ENCODE measurements at regions not wholly inside any gene's neighbourhood (a gene's known extent, or its start where the extent isn't known, plus 50 kb on each side); places are given as distances from the start of the nearest gene placed in this dataset.
A peak's percentile ranks its signal among the peaks of the same experiment; 100 is the strongest.
"Not testable (repeated sequence)": the region's sequence is repeated elsewhere in the genome, so short reads cannot be mapped to it uniquely, and the experiment has no call there.

DNA sequence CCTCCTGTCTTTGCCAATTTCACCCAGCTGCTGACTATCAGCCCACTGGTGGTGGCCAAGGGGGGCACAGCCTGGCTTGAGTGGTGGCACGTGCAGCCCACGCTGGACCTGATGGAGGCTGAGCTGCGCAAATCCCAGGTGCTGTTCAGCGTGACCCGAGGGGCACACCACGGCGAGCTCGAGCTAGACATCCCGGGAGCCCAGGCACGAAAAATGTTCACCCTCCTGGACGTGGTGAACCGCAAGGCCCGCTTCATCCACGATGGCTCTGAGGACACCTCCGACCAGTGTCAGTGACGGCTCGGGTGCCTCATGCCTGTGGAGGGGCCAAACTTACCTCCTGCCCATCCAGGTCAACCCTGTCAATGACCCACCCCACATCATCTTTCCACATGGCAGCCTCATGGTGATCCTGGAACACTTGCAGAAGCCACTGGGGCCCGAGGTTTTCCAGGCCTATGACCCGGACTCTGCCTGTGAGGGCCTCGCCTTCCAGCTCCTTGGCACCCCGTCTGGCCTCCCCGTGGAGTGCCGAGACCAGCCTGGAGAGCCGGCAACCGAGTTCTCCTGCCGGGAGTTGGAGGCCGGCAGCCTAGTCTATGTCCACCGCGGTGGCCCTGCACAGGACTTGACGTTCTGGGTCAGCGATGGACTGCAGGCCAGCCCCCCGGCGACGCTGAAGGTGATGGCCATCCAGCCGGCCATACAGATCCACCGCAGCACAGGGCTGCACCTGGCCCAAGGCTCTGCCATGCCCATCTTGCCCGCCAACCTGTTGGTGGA, 180.2 kb downstream of the TBC1D2B start:
- not testable (repeated sequence) for ATAC-seq; DNase-seq; H3K36me3 Mint-ChIP-seq (ENCODE audit: low read depth); H3K27ac Mint-ChIP-seq; H3K4me1 Mint-ChIP-seq; H3K9me3 ChIP-seq (ENCODE audit: control insufficient read depth, low read length, poor library complexity, severe bottlenecking); H3K27me3 Mint-ChIP-seq; H3K4me3 Mint-ChIP-seq

DNA sequence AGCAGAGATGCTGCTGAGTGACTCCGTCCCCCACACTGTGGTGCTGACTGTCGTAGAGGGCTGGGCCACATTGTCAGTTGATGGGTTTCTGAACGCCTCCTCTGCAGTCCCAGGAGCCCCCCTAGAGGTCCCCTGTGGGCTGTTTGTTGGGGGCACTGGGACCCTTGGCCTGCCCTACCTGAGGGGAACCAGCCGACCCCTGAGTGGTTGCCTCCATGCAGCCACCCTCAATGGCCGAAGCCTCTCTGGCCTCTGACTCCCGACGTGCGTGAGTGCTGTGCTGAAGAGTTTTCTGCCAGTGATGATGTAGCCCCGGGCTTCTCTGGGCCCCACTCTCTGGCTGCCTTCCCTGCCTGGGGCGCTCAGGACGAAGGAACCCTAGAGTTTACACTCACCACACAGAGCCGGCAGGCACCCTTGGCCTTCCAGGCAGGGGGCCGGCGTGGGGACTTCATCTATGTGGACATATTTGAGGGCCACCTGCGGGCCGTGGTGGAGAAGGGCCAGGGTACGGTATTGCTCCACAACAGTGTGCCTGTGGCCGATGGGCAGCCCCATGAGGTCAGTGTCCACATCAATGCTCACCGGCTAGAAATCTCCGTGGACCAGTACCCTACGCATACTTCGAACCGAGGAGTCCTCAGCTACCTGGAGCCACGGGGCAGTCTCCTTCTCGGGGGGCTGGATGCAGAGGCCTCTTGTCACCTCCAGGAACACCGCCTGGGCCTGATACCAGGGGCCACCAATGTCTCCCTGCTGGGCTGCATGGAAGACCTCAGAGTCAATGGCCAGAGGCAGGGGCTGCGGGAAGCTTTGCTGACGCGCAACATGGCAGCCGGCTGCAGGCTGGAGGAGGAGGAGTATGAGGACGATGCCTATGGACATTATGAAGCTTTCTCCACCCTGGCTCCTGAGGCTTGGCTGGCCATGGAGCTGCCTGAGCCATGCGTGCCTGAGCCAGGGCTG, 181.1 kb downstream of the TBC1D2B start:
- H3K4me1 Mint-ChIP-seq; ATAC-seq; DNase-seq; H3K27me3 Mint-ChIP-seq; H3K36me3 Mint-ChIP-seq (ENCODE audit: low read depth); H3K27ac Mint-ChIP-seq; H3K9me3 ChIP-seq (ENCODE audit: control insufficient read depth, low read length, poor library complexity, severe bottlenecking); H3K4me3 Mint-ChIP-seq: not testable (repeated sequence)

DNA sequence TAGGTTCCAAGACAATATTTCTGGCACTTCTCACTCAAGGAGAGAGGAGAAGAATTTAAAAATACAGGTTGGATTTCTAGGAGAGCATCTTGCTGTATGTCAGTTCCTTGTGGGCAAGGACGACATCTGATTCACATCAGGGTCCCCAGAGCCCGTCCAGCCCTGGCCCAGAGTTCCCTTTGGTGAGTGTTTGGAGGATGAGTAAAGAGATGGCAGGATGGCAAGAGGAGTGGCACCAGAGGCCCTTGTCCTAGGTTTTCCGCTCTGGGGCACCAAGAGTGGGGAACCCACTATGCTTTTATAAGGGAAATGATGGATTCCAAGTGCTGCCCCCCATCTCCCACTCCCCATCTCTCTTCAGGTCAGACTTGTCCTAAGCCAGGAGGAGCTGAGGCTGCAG, 181.8 kb downstream of the TBC1D2B start:
- Mint-ChIP-seq H3K4me3 (no peak overlapping the region), H3K36me3 (ENCODE audit: low read depth) (peaks cover 3% of the 10 kb centered on the region), H3K4me1 (peaks cover 5% of the 10 kb centered on the region), H3K27me3 (peaks cover 6% of the 10 kb centered on the region), H3K27ac (no peak overlapping the region)
- ATAC-seq (no peak), DNase-seq (no peak)
- H3K9me3 ChIP-seq (ENCODE audit: control insufficient read depth, low read length, poor library complexity, severe bottlenecking): no peaks in the 10 kb centered on the region

DNA sequence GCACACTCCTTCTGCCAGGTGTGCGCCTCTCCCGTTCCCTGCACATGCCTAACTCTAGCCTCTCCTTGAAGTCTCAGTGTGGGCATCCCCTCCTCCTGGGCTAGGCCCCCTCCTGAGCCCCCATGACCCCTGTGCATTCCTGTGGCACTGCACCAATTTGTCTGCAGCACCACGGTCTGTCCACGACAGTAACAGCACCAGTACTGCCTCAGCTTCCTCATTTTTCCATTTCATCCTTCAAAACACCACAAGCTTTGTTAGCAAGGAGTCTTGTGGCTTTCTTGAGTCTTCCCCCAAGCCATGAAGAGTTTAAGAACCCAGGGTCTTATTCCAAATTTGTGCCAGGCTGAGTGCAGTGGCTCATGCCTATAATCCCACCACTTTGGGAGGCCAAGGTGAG, 182.4 kb downstream of the TBC1D2B start:
- H3K4me3 Mint-ChIP-seq; H3K36me3 Mint-ChIP-seq (ENCODE audit: low read depth); DNase-seq; H3K27ac Mint-ChIP-seq; H3K27me3 Mint-ChIP-seq; H3K9me3 ChIP-seq (ENCODE audit: control insufficient read depth, low read length, poor library complexity, severe bottlenecking); ATAC-seq; H3K4me1 Mint-ChIP-seq: not testable (repeated sequence)

DNA sequence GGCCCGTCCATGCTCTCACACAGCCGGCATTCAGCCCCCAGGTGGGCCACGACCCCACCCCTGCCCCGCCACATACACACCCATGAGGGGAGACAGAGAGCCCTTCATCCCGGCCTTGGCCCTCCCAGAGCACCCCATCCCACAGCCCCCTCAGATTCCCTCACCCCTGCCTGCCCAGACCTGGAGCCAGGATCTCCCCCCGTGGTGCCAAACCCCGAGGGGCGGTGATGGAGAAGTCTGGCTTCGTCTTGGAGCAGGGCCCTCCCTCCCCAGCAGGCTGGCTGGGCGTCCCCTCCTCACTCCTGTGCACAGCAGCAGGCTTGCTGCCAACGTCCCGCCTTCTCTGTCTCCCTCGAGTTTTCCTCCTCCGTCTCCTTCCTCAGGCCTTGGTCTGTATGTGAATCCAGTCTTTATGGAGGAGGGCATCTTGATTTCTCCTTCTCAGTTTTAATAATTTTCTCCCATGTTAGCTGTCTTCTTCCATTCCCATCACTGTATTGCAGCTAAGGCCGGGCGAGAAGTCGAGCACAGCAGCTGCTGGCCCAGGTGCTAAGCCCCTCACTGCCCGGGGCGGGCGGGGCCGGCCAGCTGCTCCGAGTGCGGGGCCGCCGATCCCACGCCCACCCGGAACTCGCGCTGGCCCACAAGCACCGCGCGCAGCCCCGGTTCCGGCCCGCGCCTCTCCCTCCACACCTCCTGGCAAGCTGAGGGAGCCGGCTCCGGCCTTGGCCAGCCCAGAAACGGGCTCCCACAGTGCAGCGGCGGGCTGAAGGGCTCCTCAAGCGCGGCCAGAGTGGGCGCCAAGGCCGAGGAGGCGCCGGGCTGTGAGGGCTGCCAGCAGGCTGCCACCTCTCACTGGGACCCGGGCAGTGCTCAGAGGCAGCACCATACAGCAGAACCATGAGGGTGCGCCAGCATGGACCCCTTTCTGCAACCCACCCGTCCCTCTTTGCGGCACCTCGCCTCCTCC, 183.6 kb downstream of the TBC1D2B start:
- peaks cover 11% of the 10 kb centered on the region for H3K27me3 Mint-ChIP-seq
- not testable (repeated sequence) for H3K4me3 Mint-ChIP-seq; ATAC-seq; H3K27ac Mint-ChIP-seq; H3K9me3 ChIP-seq (ENCODE audit: control insufficient read depth, low read length, poor library complexity, severe bottlenecking); H3K4me1 Mint-ChIP-seq; H3K36me3 Mint-ChIP-seq (ENCODE audit: low read depth); DNase-seq

DNA sequence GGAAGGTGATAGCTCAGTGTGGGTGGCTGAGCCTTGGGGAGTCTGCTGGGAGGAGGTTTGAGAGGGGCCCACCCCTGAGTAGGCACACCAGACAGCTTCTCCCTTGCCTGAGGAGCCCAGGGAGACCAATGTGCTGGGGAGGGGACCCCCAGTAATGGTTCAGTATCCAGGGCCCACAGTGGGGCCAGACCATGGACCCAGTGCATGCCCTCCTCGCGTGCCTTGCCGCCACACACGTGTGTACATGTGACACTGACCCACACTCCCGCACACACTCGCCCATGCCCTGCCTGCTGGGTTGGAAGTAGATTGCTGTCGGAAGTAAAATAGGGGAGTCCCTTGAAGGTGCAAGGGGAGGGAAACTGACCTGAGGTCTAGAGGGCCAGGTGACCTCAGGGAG, 184.3 kb downstream of the TBC1D2B start:
- not testable (repeated sequence) for DNase-seq; ATAC-seq; H3K27ac Mint-ChIP-seq; H3K9me3 ChIP-seq (ENCODE audit: control insufficient read depth, low read length, poor library complexity, severe bottlenecking); H3K36me3 Mint-ChIP-seq (ENCODE audit: low read depth); H3K4me1 Mint-ChIP-seq; H3K4me3 Mint-ChIP-seq
- peaks cover 11% of the 10 kb centered on the region for H3K27me3 Mint-ChIP-seq

DNA sequence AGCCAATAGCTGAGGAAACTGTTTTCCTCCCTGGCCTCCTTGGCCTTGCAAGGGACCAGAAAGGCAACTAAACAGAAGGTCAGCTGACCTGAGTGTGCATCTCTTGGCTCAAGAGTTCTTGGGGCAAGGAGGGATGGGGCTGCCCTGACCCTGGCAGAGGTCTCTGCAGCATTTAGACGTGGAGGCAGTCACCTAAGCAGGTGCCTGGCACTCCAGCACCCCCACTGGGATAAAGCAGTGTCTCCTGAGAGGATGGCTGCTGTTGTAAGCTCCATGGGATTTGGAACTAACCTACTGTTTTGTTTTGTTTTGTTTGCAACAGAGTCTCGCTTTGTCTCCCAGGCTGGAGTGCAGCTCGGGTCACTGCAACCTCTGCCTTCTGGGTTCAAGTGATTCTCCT, 185.2 kb downstream of the TBC1D2B start:
- peaks cover 5% of the 10 kb centered on the region for H3K4me1 Mint-ChIP-seq
- no peaks in the 10 kb centered on the region for H3K9me3 ChIP-seq (ENCODE audit: control insufficient read depth, low read length, poor library complexity, severe bottlenecking)
- H3K4me3 Mint-ChIP-seq: no peak overlapping the region
- peaks cover 11% of the 10 kb centered on the region for H3K27me3 Mint-ChIP-seq
- no peak for ATAC-seq
- peaks cover 3% of the 10 kb centered on the region for H3K36me3 Mint-ChIP-seq (ENCODE audit: low read depth)
- no peak overlapping the region for H3K27ac Mint-ChIP-seq
- DNase-seq: no peak

DNA sequence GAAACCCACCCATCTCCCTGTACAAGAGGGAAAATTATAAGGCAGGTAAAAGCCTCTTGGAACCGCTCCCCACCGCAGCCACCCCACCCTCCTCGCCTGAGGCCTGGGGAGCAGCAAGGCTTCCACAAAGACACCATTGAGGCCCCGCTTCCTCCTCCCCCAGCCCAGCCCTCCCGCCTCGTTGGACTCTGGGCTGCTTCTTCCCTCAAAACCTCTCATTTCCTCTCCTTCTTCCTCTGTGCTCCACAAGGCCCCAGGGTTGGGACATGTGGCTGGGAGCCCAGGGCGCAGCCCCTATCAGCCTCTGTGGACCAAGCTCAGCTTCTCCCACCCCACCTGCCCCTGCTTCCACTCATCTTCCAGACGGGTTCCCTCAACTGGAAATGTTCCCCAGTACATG, 185.6 kb downstream of the TBC1D2B start:
- peaks cover 11% of the 10 kb centered on the region for H3K27me3 Mint-ChIP-seq
- DNase-seq; H3K9me3 ChIP-seq (ENCODE audit: control insufficient read depth, low read length, poor library complexity, severe bottlenecking); H3K36me3 Mint-ChIP-seq (ENCODE audit: low read depth); ATAC-seq; H3K4me3 Mint-ChIP-seq; H3K4me1 Mint-ChIP-seq; H3K27ac Mint-ChIP-seq: not testable (repeated sequence)

DNA sequence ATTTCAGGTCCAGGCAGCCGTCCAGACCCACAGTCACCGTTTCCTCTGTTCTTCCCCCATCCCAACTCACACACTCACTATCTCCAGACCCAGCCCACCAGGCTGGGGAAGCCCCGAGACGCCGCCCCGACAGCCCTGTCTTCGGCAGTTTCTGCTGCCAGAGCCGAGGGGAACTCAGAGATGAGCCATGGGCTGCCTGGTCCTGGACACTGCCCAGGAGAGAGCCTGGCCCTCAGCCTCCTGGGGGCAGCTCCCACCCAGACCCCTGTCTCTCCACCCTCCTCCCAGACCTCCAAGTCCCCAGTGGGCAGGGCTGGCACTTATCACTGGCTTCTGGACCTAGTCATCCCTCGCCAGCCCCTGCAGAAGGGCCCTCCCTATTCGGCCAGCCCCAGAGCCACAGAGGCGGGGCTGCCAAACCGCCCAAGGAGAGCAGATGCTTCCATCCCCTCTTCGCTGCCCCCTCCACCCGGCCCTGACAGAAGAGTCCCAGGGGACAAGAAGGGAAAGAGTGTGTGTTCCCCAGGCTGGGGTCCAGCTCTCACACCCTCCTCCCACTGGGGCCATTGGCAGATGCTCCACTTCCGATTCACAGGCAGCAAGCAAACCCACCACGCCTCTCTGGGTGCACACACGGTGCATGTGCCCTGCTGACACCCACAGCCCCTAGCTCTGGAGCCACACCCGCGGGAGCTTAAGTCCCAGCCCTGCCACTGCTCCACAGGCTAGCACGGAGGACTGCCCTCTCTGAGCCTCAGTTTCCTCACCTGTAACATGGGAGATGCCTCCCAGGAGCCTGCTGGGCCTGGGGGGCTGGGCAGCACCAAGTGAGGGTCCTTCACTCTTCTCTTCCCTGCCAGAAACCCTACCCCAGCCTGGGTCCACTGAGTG, 186.4 kb downstream of the TBC1D2B start:
- H3K27me3 Mint-ChIP-seq: peaks cover 11% of the 10 kb centered on the region
- H3K9me3 ChIP-seq (ENCODE audit: control insufficient read depth, low read length, poor library complexity, severe bottlenecking); H3K4me3 Mint-ChIP-seq; H3K27ac Mint-ChIP-seq; H3K36me3 Mint-ChIP-seq (ENCODE audit: low read depth); H3K4me1 Mint-ChIP-seq; DNase-seq: not testable (repeated sequence)
- peak; percentile 28 for ATAC-seq

DNA sequence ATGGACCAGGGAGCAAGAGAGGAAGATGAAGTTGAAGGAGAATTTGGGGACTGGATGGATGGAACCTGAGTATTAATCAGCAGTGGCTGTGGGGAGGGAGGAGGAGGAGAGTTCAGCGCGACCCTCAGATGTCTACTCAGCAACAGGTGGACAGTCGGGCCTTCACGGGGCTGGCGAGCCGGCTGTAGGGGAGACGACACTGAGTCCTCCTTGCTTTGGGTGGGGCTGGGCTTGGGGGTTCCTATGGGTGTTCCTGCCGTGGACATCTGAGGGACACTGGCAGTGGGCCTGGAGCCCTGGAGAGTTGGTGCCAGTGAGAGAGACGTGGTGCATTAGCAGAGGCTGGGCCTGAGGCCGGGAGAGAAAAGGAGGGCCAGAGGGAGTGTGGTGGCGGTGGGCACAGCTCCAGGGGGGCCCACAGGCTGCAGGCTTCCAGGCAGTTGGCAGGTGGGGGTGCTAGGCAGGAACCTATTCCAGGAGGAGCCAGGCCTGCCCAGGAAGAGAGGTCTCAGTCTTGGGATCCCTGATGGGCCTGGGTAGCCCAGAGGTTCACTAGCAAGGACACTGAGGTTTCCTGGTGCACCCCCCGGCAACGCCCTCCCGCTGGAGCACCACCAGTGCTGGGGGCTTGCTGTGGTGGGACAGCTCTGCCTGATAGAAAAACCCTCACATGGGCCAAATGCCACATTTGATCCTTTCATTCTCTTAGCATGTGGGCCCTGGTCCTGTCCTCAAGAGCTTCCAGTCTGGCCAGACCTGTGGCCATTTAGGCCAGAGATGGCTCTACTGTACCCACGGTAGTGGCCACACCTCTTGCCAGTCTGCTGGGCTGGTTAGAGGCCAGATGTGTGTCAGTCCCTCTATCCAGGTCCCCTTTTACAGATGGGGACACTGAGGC, 187.4 kb downstream of the TBC1D2B start:
- ATAC-seq; H3K27ac Mint-ChIP-seq; H3K9me3 ChIP-seq (ENCODE audit: control insufficient read depth, low read length, poor library complexity, severe bottlenecking); H3K4me1 Mint-ChIP-seq; H3K27me3 Mint-ChIP-seq; H3K36me3 Mint-ChIP-seq (ENCODE audit: low read depth); H3K4me3 Mint-ChIP-seq; DNase-seq: not testable (repeated sequence)

DNA sequence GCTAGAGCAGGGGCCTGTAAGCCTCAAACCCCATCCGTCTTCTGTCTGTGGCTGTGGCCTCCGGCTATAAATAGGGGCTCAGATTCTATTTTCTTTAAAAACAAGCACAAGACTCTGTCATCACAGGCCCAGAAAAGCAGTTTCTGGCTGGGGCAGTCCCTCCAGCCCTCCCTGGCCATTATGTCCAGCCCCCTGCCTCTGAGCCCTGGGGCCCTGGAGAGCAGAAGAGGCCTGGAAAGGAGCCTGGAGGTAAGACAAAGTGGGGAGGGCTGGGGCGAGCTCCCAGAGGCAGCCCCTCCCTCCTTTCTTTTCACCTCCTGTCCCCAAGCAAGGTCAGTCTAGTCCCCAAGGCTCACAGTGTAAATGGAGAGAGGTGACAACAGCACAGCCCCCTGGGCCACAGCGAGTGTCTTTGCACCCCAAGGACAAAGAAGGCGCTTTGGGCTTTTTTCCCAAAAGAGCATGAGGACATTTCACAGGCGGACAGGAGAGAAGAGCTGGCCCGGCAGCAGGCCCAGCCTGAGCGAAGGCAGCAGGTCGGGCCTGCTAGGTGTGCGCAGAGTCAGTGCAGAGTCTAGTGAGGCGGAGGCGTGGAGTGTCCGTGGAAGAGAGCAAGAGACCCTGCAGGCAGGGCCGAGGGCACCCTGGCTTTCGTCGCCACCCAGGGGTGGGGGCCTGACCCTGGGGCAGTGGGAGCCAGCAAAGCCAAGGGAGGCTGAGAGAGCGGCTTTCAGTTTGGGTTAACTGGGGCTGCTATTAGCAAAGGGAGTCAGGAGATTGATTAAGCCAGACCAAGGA, 188.3 kb downstream of the TBC1D2B start:
- Mint-ChIP-seq H3K4me1 (no peaks in the 10 kb centered on the region), H3K36me3 (ENCODE audit: low read depth) (no peaks in the 10 kb centered on the region), H3K4me3 (no peak overlapping the region), H3K27me3 (peaks cover 6% of the 10 kb centered on the region), H3K27ac (no peak overlapping the region)
- ATAC-seq (no peak), DNase-seq (no peak)
- H3K9me3 ChIP-seq (ENCODE audit: control insufficient read depth, low read length, poor library complexity, severe bottlenecking): no peaks in the 10 kb centered on the region

Data from T-helper 17 cell (primary cell).